HUES6 (cell line): ENCODE measurements at regions not wholly inside any gene's neighbourhood (a gene's known extent, or its start where the extent isn't known, plus 50 kb on each side); places are given as distances from the start of the nearest gene placed in this dataset.

Source experiments
- H3K27ac ChIP-seq: 2 replicates; pipeline ENCODE4 v1.7.0; 2013; ENCODE audit warnings: low read depth, mild to moderate bottlenecking, low read length, inconsistent platforms
- H3K27me3 ChIP-seq: 2 replicates; pipeline ENCODE4 v1.6.1; 2013; ENCODE audit warnings: low read length; ENCODE audit not compliant: control insufficient read depth, insufficient read depth
- H3K36me3 ChIP-seq: 2 replicates; pipeline ENCODE4 v1.6.1; 2013; ENCODE audit warnings: low read length; ENCODE audit not compliant: control insufficient read depth, insufficient read depth
- H3K4me1 ChIP-seq: 2 replicates; pipeline ENCODE4 v1.6.1; 2013; ENCODE audit warnings: low read length; ENCODE audit not compliant: control insufficient read depth, insufficient read depth
- H3K4me3 ChIP-seq: 2 replicates; pipeline ENCODE4 v1.5.1; 2013; ENCODE audit warnings: low read depth, low read length
- H3K9ac ChIP-seq: one replicate; pipeline ENCODE4 v1.6.1; 2013; ENCODE audit warnings: mild to moderate bottlenecking, low read length
- H3K9me3 ChIP-seq: 2 replicates; pipeline ENCODE4 v1.6.1; 2013; ENCODE audit warnings: low read depth, low read length; ENCODE audit not compliant: control insufficient read depth, insufficient read depth

GRCh38 chr21:27803571-27803970 lies 836.7 kb upstream of the ADAMTS5 start:
- Histone ChIP-seq H3K36me3 (no peaks in the 10 kb centered on the region), H3K27me3 (no peaks in the 10 kb centered on the region), H3K9ac (no peak overlapping the region), H3K4me1 (no peaks in the 10 kb centered on the region), H3K27ac (no peak overlapping the region), H3K4me3 (no peak overlapping the region), H3K9me3 (no peaks in the 10 kb centered on the region)

GRCh38 chr21:27802816-27803475 lies 836.1 kb upstream of the ADAMTS5 start:
- Histone ChIP-seq H3K4me1 (no peaks in the 10 kb centered on the region), H3K9ac (no peak overlapping the region), H3K9me3 (no peaks in the 10 kb centered on the region), H3K27me3 (no peaks in the 10 kb centered on the region), H3K4me3 (no peak overlapping the region), H3K27ac (no peak overlapping the region), H3K36me3 (no peaks in the 10 kb centered on the region)

GRCh38 chr21:27799861-27800260 lies 833.0 kb upstream of the ADAMTS5 start:
- peaks cover 7% of the 10 kb centered on the region; the same call in 1 of the 2 replicates for H3K4me1 ChIP-seq
- H3K4me3 ChIP-seq, result no peak overlapping the region
- H3K9me3 ChIP-seq, result no peaks in the 10 kb centered on the region
- no peaks in the 10 kb centered on the region for H3K27me3 ChIP-seq
- no peak overlapping the region for H3K27ac ChIP-seq
- no peak overlapping the region for H3K9ac ChIP-seq
- no peaks in the 10 kb centered on the region for H3K36me3 ChIP-seq

- peaks cover 7% of the 10 kb centered on the region; the same call in 1 of the 2 replicates for H3K4me1 ChIP-seq
- H3K4me3 ChIP-seq, result no peak overlapping the region
- no peaks in the 10 kb centered on the region for H3K27me3 ChIP-seq
- no peaks in the 10 kb centered on the region for H3K9me3 ChIP-seq
- H3K36me3 ChIP-seq, result no peaks in the 10 kb centered on the region
- no peak overlapping the region for H3K9ac ChIP-seq
- no peak overlapping the region for H3K27ac ChIP-seq
Observed at GRCh38 chr21:27796106-27796505, 829.2 kb upstream of the ADAMTS5 start.

- Histone ChIP-seq H3K36me3 (no peaks in the 10 kb centered on the region), H3K4me1 (peaks cover 7% of the 10 kb centered on the region; the same call in 1 of the 2 replicates), H3K9ac (no peak overlapping the region), H3K4me3 (no peak overlapping the region), H3K27ac (no peak overlapping the region), H3K27me3 (no peaks in the 10 kb centered on the region), H3K9me3 (no peaks in the 10 kb centered on the region)
Observed at GRCh38 chr21:27795418-27795817, 828.5 kb upstream of the ADAMTS5 start.

- Histone ChIP-seq H3K4me1 (peaks cover 7% of the 10 kb centered on the region; the same call in 1 of the 2 replicates), H3K27me3 (no peaks in the 10 kb centered on the region), H3K36me3 (no peaks in the 10 kb centered on the region), H3K9ac (no peak overlapping the region), H3K4me3 (no peak overlapping the region), H3K27ac (no peak overlapping the region), H3K9me3 (no peaks in the 10 kb centered on the region)
Observed at GRCh38 chr21:27793901-27794300, 827.0 kb upstream of the ADAMTS5 start.

GRCh38 chr21:27787046-27787445 lies 820.2 kb upstream of the ADAMTS5 start:
- H3K4me1 ChIP-seq, result no peaks in the 10 kb centered on the region
- no peak overlapping the region for H3K27ac ChIP-seq
- H3K36me3 ChIP-seq, result no peaks in the 10 kb centered on the region
- H3K4me3 ChIP-seq, result no peak overlapping the region
- H3K9me3 ChIP-seq, result no peaks in the 10 kb centered on the region; the same call in 1 of the 2 replicates
- H3K27me3 ChIP-seq, result no peaks in the 10 kb centered on the region
- H3K9ac ChIP-seq, result no peak overlapping the region

GRCh38 chr21:27779606-27780005 lies 812.7 kb upstream of the ADAMTS5 start:
- Histone ChIP-seq H3K9ac (no peak overlapping the region), H3K27me3 (no peaks in the 10 kb centered on the region), H3K27ac (no peak overlapping the region), H3K36me3 (no peaks in the 10 kb centered on the region), H3K4me1 (no peaks in the 10 kb centered on the region), H3K9me3 (no peaks in the 10 kb centered on the region; the same call in 1 of the 2 replicates), H3K4me3 (no peak overlapping the region)

GRCh38 chr21:27776925-27777553 lies 810.2 kb upstream of the ADAMTS5 start:
- no peak overlapping the region for H3K4me3 ChIP-seq
- no peaks in the 10 kb centered on the region for H3K27me3 ChIP-seq
- H3K9ac ChIP-seq, result no peak overlapping the region
- no peak overlapping the region for H3K27ac ChIP-seq
- H3K9me3 ChIP-seq, result no peaks in the 10 kb centered on the region
- H3K36me3 ChIP-seq, result no peaks in the 10 kb centered on the region
- no peaks in the 10 kb centered on the region for H3K4me1 ChIP-seq

- no peak overlapping the region for H3K4me3 ChIP-seq
- no peaks in the 10 kb centered on the region for H3K36me3 ChIP-seq
- no peak overlapping the region for H3K9ac ChIP-seq
- no peaks in the 10 kb centered on the region for H3K27me3 ChIP-seq
- no peaks in the 10 kb centered on the region for H3K9me3 ChIP-seq
- no peaks in the 10 kb centered on the region for H3K4me1 ChIP-seq
- no peak overlapping the region for H3K27ac ChIP-seq
Observed at GRCh38 chr21:27772816-27773215, 805.9 kb upstream of the ADAMTS5 start.

- Histone ChIP-seq H3K9ac (no peak overlapping the region), H3K36me3 (no peaks in the 10 kb centered on the region), H3K4me3 (no peak overlapping the region), H3K4me1 (no peaks in the 10 kb centered on the region), H3K27ac (no peak overlapping the region), H3K9me3 (no peaks in the 10 kb centered on the region), H3K27me3 (no peaks in the 10 kb centered on the region)
Observed at GRCh38 chr21:27771938-27772483, 805.1 kb upstream of the ADAMTS5 start.
